GM13977 (cell line): ENCODE measurements at regions not wholly inside any gene's neighbourhood (a gene's known extent, or its start where the extent isn't known, plus 50 kb on each side); places are given as distances from the start of the nearest gene placed in this dataset.

Experiments used
- DNase-seq: peaks from one replicate; pipeline ENCODE4 v3.0.0; 2012; ENCODE audit warnings: low spot score
- CTCF ChIP-seq: IDR thresholded peaks from 2 replicates; pipeline ENCODE4 v1.5.1; 2012; ENCODE audit warnings: mild to moderate bottlenecking, control low read depth; ENCODE audit not compliant: insufficient read depth; ENCODE audit errors: extremely low read depth, missing control alignments
- in situ Hi-C: fragments of 300-500 bp; cut with MboI; formaldehyde crosslinking; loops from one replicate; pipeline ENCODE4 v1.12.0; 2022; ENCODE audit warnings: low sequenced_read_pairs, low pct_unique_long_range_greater_than_20kb, mixed read lengths, inconsistent platforms; ENCODE audit not compliant: unreplicated experiment

- no peak for TF ChIP-seq CTCF
- DNase-seq: no peak
- in situ Hi-C loops: no loop called here
These were observed 772.0 kb downstream of the HACE1 start for GRCh38 chr6:104087765-104088164.

GRCh38 chr6:104068281-104068680 lies 791.4 kb downstream of the HACE1 start:
- DNase-seq: no peak

GRCh38 chr6:104064876-104065275 lies 794.8 kb downstream of the HACE1 start:
- no peak for DNase-seq
- in situ Hi-C loops: no loop called here
- TF ChIP-seq CTCF: no peak

More at GRCh38 chr6:104068281-104068680, 791.4 kb downstream of the HACE1 start:
- in situ Hi-C loops: no loop called here
- TF ChIP-seq CTCF: no peak

- no peak for TF ChIP-seq CTCF
- DNase-seq: no peak
- in situ Hi-C loops: no loop called here
These were observed 809.3 kb downstream of the HACE1 start for GRCh38 chr6:104050455-104050854.

DNA sequence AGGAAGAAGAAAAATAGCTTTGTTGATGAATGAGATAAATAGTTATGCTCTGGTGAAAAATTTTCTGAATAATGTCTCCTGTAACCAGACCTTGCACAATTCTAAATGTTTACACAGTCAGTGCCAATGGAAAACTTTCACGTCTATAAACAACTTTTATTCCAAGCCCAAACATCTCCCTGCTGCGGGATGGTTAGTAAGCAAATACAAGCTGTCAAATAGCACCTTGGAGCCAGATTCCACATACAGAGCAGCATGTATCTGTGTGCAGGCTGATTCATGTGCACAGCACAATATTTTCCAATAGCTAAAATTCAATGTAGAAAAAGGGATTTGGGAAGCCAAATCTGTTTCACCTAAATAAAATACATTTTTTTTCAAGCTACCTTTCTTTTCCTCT lies 813.3 kb downstream of the HACE1 start:
- TF ChIP-seq CTCF: no peak
- DNase-seq: no peak
- in situ Hi-C loops: no loop called here

DNA sequence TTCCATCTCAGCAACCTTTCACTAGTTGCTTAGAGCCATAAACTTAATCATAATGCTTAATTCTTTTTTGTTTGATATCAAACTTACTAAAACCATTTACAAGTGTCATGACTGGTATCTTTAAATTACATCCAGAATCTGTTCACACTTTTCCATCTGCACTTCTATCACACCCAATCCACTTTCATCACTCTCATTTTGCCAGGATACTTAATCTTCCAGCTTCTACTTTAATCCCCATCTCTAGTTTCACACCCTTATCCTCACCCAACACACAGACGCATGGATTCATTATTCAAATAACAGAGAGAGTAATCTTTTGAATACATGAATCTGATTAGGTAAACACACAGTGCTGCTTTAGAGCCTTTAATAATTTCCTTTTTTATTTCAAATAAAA lies 828.4 kb downstream of the HACE1 start:
- no peak for DNase-seq
- TF ChIP-seq CTCF: no peak
- in situ Hi-C loops: no loop called here

GRCh38 chr6:104022126-104022525 lies 837.6 kb downstream of the HACE1 start:
- no peak for DNase-seq
- no peak for TF ChIP-seq CTCF
- in situ Hi-C loops: no loop called here
